Pancreas (tissue), 10 donors: ENCODE measurements at regions not wholly inside any gene's neighbourhood (a gene's known extent, or its start where the extent isn't known, plus 50 kb on each side); places are given as distances from the start of the nearest gene placed in this dataset.

ENCODE experiments used
- ATAC-seq, 4 donors: fragments of 200-7000 bp; cut with Tn5 transposase; one replicate each; pipeline versions ENCODE4 v1.8.0 to v1.9.1; 2020; ENCODE audit warnings: mild to moderate bottlenecking in 4 of 4, moderate library complexity in 4 of 4
- DNase-seq, 6 donors: peaks; one replicate each; pipeline ENCODE4 v3.0.0-alpha.2; 2020
- FAIRE-seq: peaks from 2 replicates; lab custom pipeline; 2012; peaks lifted over from hg19 to GRCh38; lab: Jason Lieb, UNC
- H3K27ac ChIP-seq, 4 donors: fragments of 200-600 bp; sonication (generic); 1 replicate in 3 of 4; 2 replicates in 1 of 4; pipeline versions ENCODE4 v1.5.0 to v1.8.0; 2020
- H3K27me3 ChIP-seq, 4 donors: fragments of 200-600 bp; one replicate each; pipeline ENCODE4 v1.8.0; 2021
- H3K36me3 ChIP-seq, 3 donors: fragments of 200-600 bp; sonication (generic) in 1 of 3; one replicate each; pipeline versions ENCODE4 v1.5.0 to v1.8.0; 2020 to 2021
- H3K4me1 ChIP-seq, 3 donors: fragments of 200-600 bp; one replicate each; pipeline ENCODE4 v1.8.0; 2021
- H3K4me3 ChIP-seq, 4 donors: fragments of 200-600 bp; sonication (generic) in 2 of 4; one replicate each; pipeline versions ENCODE4 v1.5.0 to v1.8.0; 2020 to 2021
- H3K9me3 ChIP-seq, 4 donors: fragments of 200-600 bp; one replicate each; pipeline ENCODE4 v1.8.0; 2021
- WGBS, 2 donors: extraction: QIAGEN DNeasy Blood & Tissue Kit; methylation state at CpG; one replicate each; pipeline ENCODE4 v1.1.7; 2013; 5-methylcytosine and 5-hydroxymethylcytosine counted together
- intact Hi-C, 3 donors: fragments of 100-400 bp; cut with DNase I; formaldehyde crosslinking; loops; one replicate each; pipeline versions ENCODE4 v1.11.1 to v1.14.2; 2022
- TF ChIP-seq, protein P1 (sequence below), 4 donors: fragments of 200-600 bp; sonication (generic) in 3 of 4; IDR thresholded peaks; one replicate each; pipeline versions ENCODE4 v1.5.0 to v1.8.0; 2021; ENCODE audit warnings: antibody characterized with exemption in 4 of 4
- donor health status: healthy with polysubstance abuse.
- donor health status: DM: no; HTN: no; CAD: no; lungs with moderate emphysema.
- donor health status: DM: no; HTN: no; CAD: no.
- donor health status: control.
- donor health status: control.
- donor health status: Bipolar disorder and iron deficiency.
- donor health status: DM: yes; HTN: yes; CAD: no.
- donor health status: DM: no; HTN: no; CAD: no.
- donor health status: DM: no; HTN: no; CAD: no.
- donor health status: DM: yes; HTN: yes; CAD: no.

DNA sequence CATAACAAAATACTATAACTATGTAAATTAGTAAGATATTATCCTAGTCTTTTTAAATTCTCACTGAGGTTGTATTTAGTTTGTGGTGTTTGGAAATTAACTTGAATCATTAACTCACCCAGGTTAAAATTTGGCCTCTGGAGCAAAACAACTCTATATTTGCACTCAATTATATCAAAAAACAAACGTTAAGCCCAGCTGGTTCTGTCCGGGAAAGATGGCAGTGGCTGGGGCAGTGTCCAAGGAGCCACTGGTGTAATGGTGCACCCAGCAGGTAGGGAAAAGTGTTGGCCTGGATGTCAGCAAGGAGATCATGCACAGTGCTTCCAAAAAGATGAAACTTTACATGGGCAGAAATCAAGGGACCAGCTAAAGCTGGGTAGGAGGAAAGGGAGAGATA is 285.3 kb upstream of the CITED2 start:
- FAIRE-seq: no peak

DNA sequence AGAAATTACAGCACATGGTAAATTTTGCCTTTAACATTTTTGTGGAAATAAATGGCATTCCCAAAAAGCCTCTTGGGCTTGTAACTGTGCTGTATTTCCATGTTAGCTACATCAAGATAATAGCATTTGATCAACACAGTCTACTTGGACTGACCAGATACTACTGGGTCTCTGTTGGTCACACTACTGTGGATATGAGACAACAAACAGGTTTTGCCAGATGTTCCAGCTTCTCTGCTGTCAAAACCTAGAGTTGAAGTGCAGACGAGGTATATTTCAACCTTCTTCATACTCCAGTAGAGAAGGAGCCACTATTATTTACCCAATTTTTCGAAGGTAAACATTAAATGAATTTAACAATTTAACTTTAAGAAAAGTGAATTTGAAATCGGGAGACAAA is 284.7 kb upstream of the CITED2 start:
- no peaks in the 10 kb centered on the region for H3K36me3 ChIP-seq
- 44 to 48% methylated on average over 3 of the region's 3 CpGs for WGBS, 2 donors
- peaks cover 0 to 6% (median 4%) of the 10 kb centered on the region in 3 donors for H3K4me1 ChIP-seq
- H3K27ac ChIP-seq: no peak overlapping the region
- H3K27me3 ChIP-seq: no peaks in the 10 kb centered on the region
- FAIRE-seq (no peak), ATAC-seq (peak in 1 of 4 donors; percentile 40), DNase-seq (no peak)
- no peak overlapping the region for H3K4me3 ChIP-seq
- TF ChIP-seq, protein P1, sequence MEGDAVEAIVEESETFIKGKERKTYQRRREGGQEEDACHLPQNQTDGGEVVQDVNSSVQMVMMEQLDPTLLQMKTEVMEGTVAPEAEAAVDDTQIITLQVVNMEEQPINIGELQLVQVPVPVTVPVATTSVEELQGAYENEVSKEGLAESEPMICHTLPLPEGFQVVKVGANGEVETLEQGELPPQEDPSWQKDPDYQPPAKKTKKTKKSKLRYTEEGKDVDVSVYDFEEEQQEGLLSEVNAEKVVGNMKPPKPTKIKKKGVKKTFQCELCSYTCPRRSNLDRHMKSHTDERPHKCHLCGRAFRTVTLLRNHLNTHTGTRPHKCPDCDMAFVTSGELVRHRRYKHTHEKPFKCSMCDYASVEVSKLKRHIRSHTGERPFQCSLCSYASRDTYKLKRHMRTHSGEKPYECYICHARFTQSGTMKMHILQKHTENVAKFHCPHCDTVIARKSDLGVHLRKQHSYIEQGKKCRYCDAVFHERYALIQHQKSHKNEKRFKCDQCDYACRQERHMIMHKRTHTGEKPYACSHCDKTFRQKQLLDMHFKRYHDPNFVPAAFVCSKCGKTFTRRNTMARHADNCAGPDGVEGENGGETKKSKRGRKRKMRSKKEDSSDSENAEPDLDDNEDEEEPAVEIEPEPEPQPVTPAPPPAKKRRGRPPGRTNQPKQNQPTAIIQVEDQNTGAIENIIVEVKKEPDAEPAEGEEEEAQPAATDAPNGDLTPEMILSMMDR (IDR thresholded peaks at IDR 0.05): no peak
- intact Hi-C loops: no loop called here
- H3K9me3 ChIP-seq: no peaks in the 10 kb centered on the region

More for the DNA sequence above, 285.3 kb upstream of the CITED2 start:
- no peaks in the 10 kb centered on the region for H3K27me3 ChIP-seq
- ATAC-seq (peak; percentile 72 to 91 (median 81)), DNase-seq (peak in 4 of 6 donors; percentile 18 to 47 (median 26))
- no peaks in the 10 kb centered on the region for H3K36me3 ChIP-seq
- peaks cover 0 to 6% (median 4%) of the 10 kb centered on the region in 3 donors for H3K4me1 ChIP-seq
- no peak overlapping the region for H3K4me3 ChIP-seq
- no peak overlapping the region for H3K27ac ChIP-seq
- 8 to 19% methylated on average over 2 of the region's 2 CpGs for WGBS, 2 donors
- TF ChIP-seq, protein P1 (IDR thresholded peaks at IDR 0.05): no peak
- intact Hi-C loops: no loop called here
- no peaks in the 10 kb centered on the region for H3K9me3 ChIP-seq

DNA sequence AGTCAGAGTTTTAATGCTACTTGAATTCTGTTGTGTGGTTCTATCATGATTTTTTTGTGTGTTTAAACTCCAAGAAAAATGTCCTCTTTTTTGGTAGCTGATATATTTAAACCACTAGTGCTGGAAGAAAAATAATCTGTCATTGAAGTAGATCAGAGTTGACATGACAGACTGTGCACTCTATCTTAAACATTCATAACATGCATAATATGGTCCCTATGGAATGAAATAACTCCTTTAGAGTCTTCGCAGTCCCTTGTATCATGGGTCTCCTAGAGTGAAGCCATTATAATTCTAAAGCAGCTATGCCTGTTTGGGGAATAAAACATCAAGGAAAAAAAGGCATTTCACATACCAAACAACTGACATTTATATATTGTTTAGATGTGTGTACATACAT is 282.7 kb upstream of the CITED2 start:
- peaks cover 0 to 6% (median 4%) of the 10 kb centered on the region in 3 donors for H3K4me1 ChIP-seq
- ATAC-seq: no peak
- WGBS, 2 donors: 95 to 100% methylated on average over 1 of the region's 1 CpG
- H3K4me3 ChIP-seq: no peak overlapping the region
- no peaks in the 10 kb centered on the region for H3K9me3 ChIP-seq
- no peaks in the 10 kb centered on the region for H3K27me3 ChIP-seq
- H3K36me3 ChIP-seq: no peaks in the 10 kb centered on the region
- intact Hi-C loops: no loop called here
- no peak for FAIRE-seq
- TF ChIP-seq, protein P1 (IDR thresholded peaks at IDR 0.05): no peak
- no peak for DNase-seq
- H3K27ac ChIP-seq: no peak overlapping the region

DNA sequence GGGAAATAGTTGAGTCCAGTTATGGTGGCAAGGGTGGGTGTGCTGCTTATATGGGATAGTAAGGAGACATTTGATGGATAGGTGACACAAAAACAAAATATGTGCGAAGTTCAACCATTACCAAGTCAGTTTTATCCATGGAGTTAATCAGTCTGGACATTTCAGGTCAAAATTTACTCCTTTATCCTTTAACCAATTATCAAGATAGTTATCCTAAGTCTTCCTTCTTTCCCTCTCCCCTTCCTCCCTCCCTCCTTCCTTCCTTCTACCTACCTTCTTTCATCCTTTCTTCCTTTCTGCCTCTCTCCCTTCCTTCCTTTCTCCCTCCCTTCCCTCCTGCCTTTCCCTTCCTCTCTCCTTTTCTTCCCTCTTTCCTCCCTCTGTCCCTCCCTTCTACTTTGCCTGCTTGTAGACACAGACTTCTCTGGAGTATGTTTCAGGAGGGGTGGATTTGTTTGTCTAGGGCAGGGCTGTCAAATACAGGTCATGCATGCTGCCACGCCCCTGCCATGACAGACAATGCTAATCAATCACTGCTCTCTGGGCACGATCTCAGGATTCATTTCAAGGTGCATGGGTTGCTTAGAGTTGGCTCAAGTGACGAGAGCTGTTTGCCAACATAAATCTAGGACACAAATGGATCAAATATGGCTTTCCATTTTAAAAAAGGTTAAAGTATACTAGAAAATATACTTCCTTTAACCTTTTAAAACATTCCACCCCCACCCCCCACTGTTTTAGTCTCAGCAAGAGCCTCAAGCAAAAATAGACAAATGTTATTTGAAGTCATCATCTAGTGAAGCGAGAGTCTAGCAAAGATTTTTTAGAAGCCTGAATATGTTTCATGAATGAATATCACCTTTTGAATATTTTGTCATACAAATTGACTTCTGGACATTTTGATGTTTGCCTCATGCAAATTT is 281.6 kb upstream of the CITED2 start:
- H3K27me3 ChIP-seq: no peaks in the 10 kb centered on the region
- TF ChIP-seq, protein P1 (IDR thresholded peaks at IDR 0.05): no peak
- no peak overlapping the region for H3K4me3 ChIP-seq
- FAIRE-seq (no peak), DNase-seq (peak in 2 of 6 donors; percentile 18 to 19), ATAC-seq (peak; percentile 48 to 80 (median 62))
- no peaks in the 10 kb centered on the region for H3K9me3 ChIP-seq
- H3K27ac ChIP-seq: no peak overlapping the region
- intact Hi-C loops: no loop called here
- 45 to 48% methylated on average over 5 of the region's 5 CpGs for WGBS, 2 donors
- H3K36me3 ChIP-seq: no peaks in the 10 kb centered on the region
- H3K4me1 ChIP-seq: peaks cover 0 to 6% (median 4%) of the 10 kb centered on the region in 3 donors
